Sigmoid colon (tissue), 4 donors: ENCODE measurements at regions not wholly inside any gene's neighbourhood (a gene's known extent, or its start where the extent isn't known, plus 50 kb on each side); places are given as distances from the start of the nearest gene placed in this dataset.

Source experiments
- EP300 ChIP-seq, 4 donors: sonication (generic); formaldehyde crosslinking; IDR thresholded peaks; one replicate each; pipeline ENCODE4 v1.6.1; 2017; ENCODE audit warnings: antibody characterized with exemption in 4 of 4
- POLR2A ChIP-seq, 2 donors: fragments of 450-650 bp; IDR thresholded peaks; one replicate each; pipeline ENCODE4 v1.6.1; 2016; ENCODE audit warnings: antibody characterized with exemption in 2 of 2, mild to moderate bottlenecking in 2 of 2, moderate library complexity in 2 of 2
- POLR2AphosphoS5 ChIP-seq, 4 donors: sonication (generic); formaldehyde crosslinking; IDR thresholded peaks; one replicate each; pipeline ENCODE4 v1.6.1; 2017; ENCODE audit warnings: antibody characterized with exemption in 4 of 4
- TF ChIP-seq, protein P1 (sequence below), 4 experiments: fragments of 450-650 bp in 3 of 4; fragments of 200-600 bp in 1 of 4; IDR thresholded peaks; one replicate each; pipeline ENCODE4 v1.5.1; 2016 to 2019; ENCODE audit warnings: antibody characterized with exemption in 4 of 4, mild to moderate bottlenecking in 3 of 4, moderate library complexity in 2 of 4

DNA sequence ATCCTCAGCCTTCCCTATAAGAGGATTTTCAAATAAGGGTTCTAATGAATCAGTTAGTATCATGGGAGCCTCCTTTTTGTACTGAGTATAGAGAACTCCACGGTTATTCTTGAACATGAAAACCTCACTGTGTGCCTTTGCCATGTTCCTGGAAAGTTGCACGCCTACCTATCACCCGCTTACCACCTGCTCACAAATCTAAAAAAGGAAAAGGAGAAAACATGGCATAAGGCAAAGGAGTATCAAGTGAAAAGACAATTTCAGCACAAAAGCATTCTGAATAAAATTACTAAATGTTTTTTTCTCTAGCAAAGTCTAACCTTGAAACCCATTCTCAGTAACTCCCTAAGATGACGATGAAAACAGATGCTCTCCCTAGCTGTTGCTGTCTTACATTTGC lies 511.8 kb upstream of the API5 start:
- TF ChIP-seq EP300 (IDR thresholded peaks at IDR 0.05) (no peak), POLR2A (IDR thresholded peaks at IDR 0.05) (no peak), POLR2AphosphoS5 (IDR thresholded peaks at IDR 0.05) (no peak)
- TF ChIP-seq, protein P1, sequence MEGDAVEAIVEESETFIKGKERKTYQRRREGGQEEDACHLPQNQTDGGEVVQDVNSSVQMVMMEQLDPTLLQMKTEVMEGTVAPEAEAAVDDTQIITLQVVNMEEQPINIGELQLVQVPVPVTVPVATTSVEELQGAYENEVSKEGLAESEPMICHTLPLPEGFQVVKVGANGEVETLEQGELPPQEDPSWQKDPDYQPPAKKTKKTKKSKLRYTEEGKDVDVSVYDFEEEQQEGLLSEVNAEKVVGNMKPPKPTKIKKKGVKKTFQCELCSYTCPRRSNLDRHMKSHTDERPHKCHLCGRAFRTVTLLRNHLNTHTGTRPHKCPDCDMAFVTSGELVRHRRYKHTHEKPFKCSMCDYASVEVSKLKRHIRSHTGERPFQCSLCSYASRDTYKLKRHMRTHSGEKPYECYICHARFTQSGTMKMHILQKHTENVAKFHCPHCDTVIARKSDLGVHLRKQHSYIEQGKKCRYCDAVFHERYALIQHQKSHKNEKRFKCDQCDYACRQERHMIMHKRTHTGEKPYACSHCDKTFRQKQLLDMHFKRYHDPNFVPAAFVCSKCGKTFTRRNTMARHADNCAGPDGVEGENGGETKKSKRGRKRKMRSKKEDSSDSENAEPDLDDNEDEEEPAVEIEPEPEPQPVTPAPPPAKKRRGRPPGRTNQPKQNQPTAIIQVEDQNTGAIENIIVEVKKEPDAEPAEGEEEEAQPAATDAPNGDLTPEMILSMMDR (IDR thresholded peaks at IDR 0.05): no peak
